ENCODE measurements at regions not wholly inside any gene's neighbourhood (a gene's known extent, or its start where the extent isn't known, plus 50 kb on each side); places are given as distances from the start of the nearest gene placed in this dataset.

GRCh38 chr6:50361641-50362331 lies 312.1 kb upstream of the DEFB112 start:
- Mint-ChIP-seq H3K4me3 (ENCODE audit: low read depth) (no peak overlapping the region), H3K4me1 (ENCODE audit: low read depth) (no peaks in the 10 kb centered on the region), H3K36me3 (ENCODE audit: insufficient read depth) (no peaks in the 10 kb centered on the region), H3K27me3 (no peaks in the 10 kb centered on the region), H3K9me3 (ENCODE audit: low read depth) (no peaks in the 10 kb centered on the region), H3K27ac (no peak overlapping the region)
- no peak for DNase-seq (ENCODE audit: low spot score, unreplicated experiment)
- no peak for TF ChIP-seq CTCF (IDR thresholded peaks at IDR 0.05; ENCODE audit: unreplicated experiment)

DNA sequence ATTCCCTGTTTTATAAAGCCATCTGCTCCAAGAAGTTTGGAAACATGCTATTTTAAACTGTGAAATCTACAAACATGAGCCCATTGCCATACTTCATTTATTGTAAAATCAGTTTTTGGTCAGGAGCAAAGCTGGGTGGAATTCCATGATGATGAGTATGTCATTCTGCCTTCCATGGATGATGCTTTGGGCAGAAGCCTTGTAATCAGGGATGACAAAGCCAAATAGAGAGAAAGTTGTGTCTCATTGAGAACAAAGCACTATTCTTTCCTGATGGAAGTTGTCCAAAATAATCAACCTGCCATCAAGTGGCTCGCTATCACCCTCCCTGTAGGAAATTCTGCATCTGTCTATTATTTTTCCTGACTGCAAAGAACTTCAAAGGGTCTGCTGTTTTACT lies 313.0 kb upstream of the DEFB112 start:
- Mint-ChIP-seq H3K27ac (no peak overlapping the region), H3K9me3 (ENCODE audit: low read depth) (no peaks in the 10 kb centered on the region), H3K27me3 (no peaks in the 10 kb centered on the region), H3K36me3 (ENCODE audit: insufficient read depth) (no peaks in the 10 kb centered on the region), H3K4me3 (ENCODE audit: low read depth) (no peak overlapping the region), H3K4me1 (ENCODE audit: low read depth) (no peaks in the 10 kb centered on the region)
- TF ChIP-seq CTCF (IDR thresholded peaks at IDR 0.05; ENCODE audit: unreplicated experiment) = no peak
- DNase-seq (ENCODE audit: low spot score, unreplicated experiment) = no peak

GRCh38 chr6:50369996-50370395 lies 320.3 kb upstream of the DEFB112 start:
- TF ChIP-seq CTCF (IDR thresholded peaks at IDR 0.05; ENCODE audit: unreplicated experiment) = no peak
- Mint-ChIP-seq H3K4me3 (ENCODE audit: low read depth) (no peak overlapping the region), H3K27me3 (no peaks in the 10 kb centered on the region), H3K27ac (no peak overlapping the region), H3K9me3 (ENCODE audit: low read depth) (peaks cover under 1% of the 10 kb centered on the region), H3K36me3 (ENCODE audit: insufficient read depth) (no peaks in the 10 kb centered on the region), H3K4me1 (ENCODE audit: low read depth) (no peaks in the 10 kb centered on the region)
- no peak for DNase-seq (ENCODE audit: low spot score, unreplicated experiment)

DNA sequence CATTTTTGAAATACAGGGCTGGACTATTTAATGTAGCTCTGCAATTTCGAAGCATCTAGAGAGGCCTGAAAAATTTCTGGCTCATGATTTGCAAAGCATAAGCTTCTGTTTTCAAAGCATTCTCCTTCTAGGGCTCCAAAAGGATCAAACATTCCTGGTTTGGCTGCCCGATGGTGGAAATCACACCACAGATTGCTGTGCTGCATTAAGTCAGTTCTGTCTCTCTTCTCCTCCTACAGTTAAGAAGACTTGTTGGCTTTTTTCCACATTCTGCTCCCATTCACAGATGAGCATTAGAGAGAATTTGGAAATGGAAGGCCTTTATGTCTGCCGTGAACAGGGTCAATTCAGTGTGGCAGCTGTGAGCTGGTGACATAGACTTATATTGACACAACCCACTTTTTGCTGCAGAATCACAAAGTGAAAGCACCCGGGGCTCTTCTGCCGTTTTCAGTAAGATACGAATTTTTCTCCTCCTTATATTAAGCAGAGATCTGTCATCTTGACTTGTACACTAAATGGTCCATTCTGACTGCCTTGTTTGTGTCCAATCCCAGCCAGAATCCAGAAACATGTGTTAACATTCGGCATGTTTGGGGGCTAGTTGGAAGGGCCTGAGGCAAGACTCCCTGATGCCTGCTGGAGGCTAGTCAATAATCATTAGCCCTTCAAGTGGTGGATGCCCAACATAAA lies 330.8 kb upstream of the DEFB112 start:
- no peaks in the 10 kb centered on the region for H3K4me1 Mint-ChIP-seq (ENCODE audit: low read depth)
- H3K27ac Mint-ChIP-seq = no peak overlapping the region
- no peak overlapping the region for H3K4me3 Mint-ChIP-seq (ENCODE audit: low read depth)
- no peaks in the 10 kb centered on the region for H3K27me3 Mint-ChIP-seq
- no peak for DNase-seq (ENCODE audit: low spot score, unreplicated experiment)
- H3K36me3 Mint-ChIP-seq (ENCODE audit: insufficient read depth) = no peaks in the 10 kb centered on the region
- TF ChIP-seq CTCF (IDR thresholded peaks at IDR 0.05; ENCODE audit: unreplicated experiment) = no peak
- peaks cover 5% of the 10 kb centered on the region for H3K9me3 Mint-ChIP-seq (ENCODE audit: low read depth)

DNA sequence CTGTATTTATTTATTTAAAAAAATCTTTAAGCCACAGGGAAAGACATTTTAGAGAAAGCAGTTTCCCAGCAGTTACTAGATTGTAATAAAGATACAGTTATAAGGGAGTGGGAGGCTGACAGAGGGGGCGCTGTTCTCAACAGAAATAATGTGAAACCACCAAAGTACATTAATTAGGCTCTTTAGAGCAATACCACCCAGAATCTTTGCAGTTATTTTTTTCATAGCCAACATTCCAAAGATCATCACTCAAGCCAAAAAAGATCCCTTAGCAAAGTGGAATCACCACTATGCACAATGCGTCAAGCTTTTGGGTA lies 331.3 kb upstream of the DEFB112 start:
- no peaks in the 10 kb centered on the region for H3K4me1 Mint-ChIP-seq (ENCODE audit: low read depth)
- H3K27ac Mint-ChIP-seq = no peak overlapping the region
- no peak overlapping the region for H3K4me3 Mint-ChIP-seq (ENCODE audit: low read depth)
- no peaks in the 10 kb centered on the region for H3K36me3 Mint-ChIP-seq (ENCODE audit: insufficient read depth)
- H3K9me3 Mint-ChIP-seq (ENCODE audit: low read depth) = no peaks in the 10 kb centered on the region
- DNase-seq (ENCODE audit: low spot score, unreplicated experiment) = no peak
- TF ChIP-seq CTCF (IDR thresholded peaks at IDR 0.05; ENCODE audit: unreplicated experiment) = peak; percentile 38
- no peaks in the 10 kb centered on the region for H3K27me3 Mint-ChIP-seq
